SH-SY5Y (cell line): ENCODE measurements at regions not wholly inside any gene's neighbourhood (a gene's known extent, or its start where the extent isn't known, plus 50 kb on each side); places are given as distances from the start of the nearest gene placed in this dataset.

ENCODE experiments used
- GATA2 ChIP-seq: IDR thresholded peaks from 2 replicates; pipeline ENCODE4 v1.6.1; 2011; ENCODE audit warnings: mild to moderate bottlenecking, low read depth, low read length
- GATA3 ChIP-seq: IDR thresholded peaks from 2 replicates; pipeline ENCODE4 v1.6.1; 2011; ENCODE audit warnings: low read depth, mild to moderate bottlenecking, low read length, moderate library complexity

DNA sequence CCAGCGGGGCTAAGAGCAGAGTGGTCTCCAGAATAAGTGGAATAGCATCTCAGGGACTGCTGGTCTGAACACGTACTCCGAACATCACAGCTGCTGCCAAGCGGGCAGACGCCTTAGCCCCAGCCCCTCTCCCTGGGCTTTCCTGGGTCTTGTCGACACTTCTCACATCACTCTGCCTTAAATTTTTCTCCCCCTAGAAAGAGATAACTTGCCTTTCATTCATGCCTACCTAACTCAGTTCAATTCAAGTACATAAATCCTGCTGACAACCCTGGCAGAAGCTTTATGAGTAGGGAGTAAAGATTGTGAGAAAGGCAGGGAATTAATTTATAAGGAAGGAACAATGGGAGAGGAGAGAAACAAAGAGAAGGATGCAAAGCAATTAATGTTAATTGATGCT lies 202.9 kb upstream of the TNP1 start:
- TF ChIP-seq GATA2, result no peak
- TF ChIP-seq GATA3, result no peak
